ENCODE measurements at regions not wholly inside any gene's neighbourhood (a gene's known extent, or its start where the extent isn't known, plus 50 kb on each side); places are given as distances from the start of the nearest gene placed in this dataset.
"Not testable (repeated sequence)": the region's sequence is repeated elsewhere in the genome, so short reads cannot be mapped to it uniquely, and the experiment has no call there.

DNA sequence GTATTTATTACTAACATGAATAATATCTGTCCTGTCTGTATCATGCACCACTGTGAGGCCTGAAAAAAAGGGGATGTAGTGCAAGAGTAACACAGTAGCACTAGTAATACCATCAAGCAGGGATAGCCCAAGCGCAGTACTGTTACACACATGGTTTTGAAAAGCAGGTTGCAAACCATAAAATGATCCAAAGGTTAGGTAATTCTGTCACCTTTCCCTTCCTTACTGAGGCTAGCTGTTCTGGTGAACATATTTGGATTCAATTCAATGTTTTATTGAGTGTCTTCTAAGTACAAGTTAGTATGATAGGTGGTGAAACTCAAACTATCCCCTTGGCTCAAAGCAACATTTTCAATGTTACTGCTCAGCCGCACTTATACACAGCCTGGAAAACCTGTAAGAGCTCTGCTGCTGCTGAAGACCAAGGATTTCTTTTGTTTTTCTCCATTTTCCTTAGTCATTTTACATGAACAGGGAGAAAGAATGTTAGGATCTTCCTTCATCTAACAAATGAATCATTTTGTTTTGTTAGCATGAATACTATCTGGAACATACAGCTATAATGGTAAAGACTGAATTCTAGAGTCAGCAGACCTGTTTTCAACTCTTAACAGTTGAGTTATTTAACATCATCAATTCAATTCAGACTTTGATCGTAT is 102.5 kb upstream of the ITPRID2 start:
- no peak overlapping the region for H3K4me3 ChIP-seq (replicated peaks; ENCODE audit: low read depth, low read length)
- DNase-seq (ENCODE audit: low read depth): no peak
- TF ChIP-seq, protein P1, sequence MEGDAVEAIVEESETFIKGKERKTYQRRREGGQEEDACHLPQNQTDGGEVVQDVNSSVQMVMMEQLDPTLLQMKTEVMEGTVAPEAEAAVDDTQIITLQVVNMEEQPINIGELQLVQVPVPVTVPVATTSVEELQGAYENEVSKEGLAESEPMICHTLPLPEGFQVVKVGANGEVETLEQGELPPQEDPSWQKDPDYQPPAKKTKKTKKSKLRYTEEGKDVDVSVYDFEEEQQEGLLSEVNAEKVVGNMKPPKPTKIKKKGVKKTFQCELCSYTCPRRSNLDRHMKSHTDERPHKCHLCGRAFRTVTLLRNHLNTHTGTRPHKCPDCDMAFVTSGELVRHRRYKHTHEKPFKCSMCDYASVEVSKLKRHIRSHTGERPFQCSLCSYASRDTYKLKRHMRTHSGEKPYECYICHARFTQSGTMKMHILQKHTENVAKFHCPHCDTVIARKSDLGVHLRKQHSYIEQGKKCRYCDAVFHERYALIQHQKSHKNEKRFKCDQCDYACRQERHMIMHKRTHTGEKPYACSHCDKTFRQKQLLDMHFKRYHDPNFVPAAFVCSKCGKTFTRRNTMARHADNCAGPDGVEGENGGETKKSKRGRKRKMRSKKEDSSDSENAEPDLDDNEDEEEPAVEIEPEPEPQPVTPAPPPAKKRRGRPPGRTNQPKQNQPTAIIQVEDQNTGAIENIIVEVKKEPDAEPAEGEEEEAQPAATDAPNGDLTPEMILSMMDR (IDR thresholded peaks at IDR 0.05; ENCODE audit: low read length, missing control alignments): no peak

DNA sequence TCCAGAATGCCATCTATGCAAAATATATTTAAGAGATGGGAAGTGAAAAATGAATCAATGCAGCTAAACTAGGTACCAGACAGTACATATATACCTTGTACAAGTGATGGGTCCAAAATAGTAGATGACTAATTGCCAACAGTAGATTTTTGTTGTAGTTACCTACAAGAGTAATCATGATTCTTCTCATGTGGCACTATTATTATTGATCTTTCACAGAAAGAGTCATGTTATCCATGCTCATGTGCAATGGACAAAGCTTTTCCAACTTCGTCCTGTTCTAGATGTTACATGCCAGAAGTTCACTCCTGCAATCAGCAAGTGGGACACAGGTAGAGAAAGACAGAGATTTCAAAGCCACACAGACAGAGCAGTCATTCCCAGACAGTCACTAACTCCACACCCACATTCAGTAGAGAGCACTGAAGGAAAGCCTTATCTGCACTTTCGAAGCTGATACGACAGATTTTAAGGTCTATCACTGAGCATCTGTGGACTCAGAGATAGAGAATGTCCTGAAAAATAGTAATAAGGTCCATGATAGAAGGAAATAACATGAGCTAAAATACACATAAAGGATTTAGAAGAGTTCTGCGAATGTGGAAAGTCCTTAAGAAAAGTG is 101.6 kb upstream of the ITPRID2 start:
- TF ChIP-seq, protein P1 (IDR thresholded peaks at IDR 0.05; ENCODE audit: low read length, missing control alignments): no peak
- H3K4me3 ChIP-seq (replicated peaks; ENCODE audit: low read depth, low read length): no peak overlapping the region
- no peak for DNase-seq (ENCODE audit: low read depth)

DNA sequence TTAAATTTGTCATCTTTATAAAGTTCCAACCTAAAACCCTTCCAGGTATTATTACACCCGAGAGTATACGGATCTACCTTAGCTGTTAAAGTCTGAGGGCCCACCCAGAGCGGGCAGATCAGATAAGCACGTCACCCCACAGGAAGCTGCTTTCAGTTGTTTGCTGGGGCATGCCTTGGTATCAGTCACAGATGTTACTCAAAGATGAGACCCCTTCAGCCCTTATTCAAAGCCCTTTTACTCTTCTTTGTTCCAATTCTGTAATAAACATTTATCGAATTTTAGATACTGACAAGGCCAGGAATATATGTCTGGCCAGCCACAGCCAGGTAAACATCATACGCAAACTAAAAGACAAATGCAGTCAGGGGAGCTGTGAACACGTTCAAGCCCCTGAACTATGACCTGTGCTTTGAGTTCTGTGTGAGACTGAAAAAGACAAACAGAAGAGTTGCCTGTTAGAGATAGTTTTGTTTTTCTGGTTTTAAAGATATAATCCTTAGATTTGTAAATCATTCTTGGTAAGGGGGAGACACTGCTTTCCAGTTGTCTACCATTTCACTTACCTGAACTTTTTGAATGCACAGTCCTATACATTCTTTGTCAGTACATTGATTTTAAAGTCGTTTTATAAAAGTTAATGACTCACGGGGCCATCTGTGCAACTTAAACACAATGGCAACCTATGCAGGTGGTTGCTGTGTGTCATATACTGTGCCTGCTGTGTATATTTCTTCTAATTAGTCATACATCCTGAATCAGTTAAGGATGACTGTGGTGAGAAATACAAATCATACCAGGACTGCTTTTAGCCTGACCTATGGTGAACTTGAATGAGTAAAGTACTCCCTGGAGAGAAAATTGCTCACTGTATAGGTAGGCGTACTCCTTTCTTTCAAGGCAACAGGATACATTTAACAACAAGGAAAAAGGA is 100.5 kb upstream of the ITPRID2 start:
- TF ChIP-seq, protein P1 (IDR thresholded peaks at IDR 0.05; ENCODE audit: low read length, missing control alignments): no peak
- no peak overlapping the region for H3K4me3 ChIP-seq (replicated peaks; ENCODE audit: low read depth, low read length)
- peak; percentile 92 for DNase-seq (ENCODE audit: low read depth)

DNA sequence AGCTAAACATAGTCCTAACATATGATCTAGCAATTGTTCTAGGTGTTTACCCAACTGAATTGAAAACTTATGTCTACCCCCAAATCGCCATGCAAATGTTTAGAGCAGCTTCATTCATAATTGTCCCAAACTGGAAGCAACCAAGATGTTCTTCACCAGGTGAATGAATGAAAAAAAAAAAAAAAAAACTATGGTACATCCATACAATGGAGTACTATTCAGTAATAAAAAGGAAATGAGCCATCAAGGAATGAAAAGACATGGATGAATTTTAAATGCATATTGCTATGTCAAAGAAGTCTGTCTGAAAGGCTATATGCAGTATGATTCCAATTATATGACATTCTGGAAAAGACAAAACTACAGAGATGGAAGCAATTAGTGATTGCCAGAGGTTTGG is 98.6 kb upstream of the ITPRID2 start:
- H3K4me3 ChIP-seq (replicated peaks; ENCODE audit: low read depth, low read length): no peak overlapping the region
- TF ChIP-seq, protein P1 (IDR thresholded peaks at IDR 0.05; ENCODE audit: low read length, missing control alignments): no peak
- DNase-seq (ENCODE audit: low read depth): no peak

DNA sequence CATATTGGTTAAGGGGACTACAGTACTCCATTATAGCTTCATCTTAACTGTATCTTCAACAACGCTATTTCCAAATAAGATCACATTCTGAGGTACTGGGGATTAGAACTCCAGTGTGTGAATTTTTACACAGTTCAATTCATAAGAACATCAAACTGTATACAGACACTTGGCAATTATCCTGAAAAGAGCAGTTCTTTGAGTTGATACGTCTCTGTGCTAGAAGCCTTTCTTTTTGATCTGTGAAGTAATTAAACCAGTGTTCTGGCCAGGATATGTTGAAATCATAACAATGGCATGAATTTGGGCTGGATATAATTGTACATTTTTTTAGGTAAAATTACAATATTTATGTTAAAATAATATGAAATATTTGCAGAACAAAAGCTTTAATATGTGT is 93.5 kb upstream of the ITPRID2 start:
- DNase-seq (ENCODE audit: low read depth): peak; percentile 52
- no peak overlapping the region for H3K4me3 ChIP-seq (replicated peaks; ENCODE audit: low read depth, low read length)
- TF ChIP-seq, protein P1 (IDR thresholded peaks at IDR 0.05; ENCODE audit: low read length, missing control alignments): no peak

DNA sequence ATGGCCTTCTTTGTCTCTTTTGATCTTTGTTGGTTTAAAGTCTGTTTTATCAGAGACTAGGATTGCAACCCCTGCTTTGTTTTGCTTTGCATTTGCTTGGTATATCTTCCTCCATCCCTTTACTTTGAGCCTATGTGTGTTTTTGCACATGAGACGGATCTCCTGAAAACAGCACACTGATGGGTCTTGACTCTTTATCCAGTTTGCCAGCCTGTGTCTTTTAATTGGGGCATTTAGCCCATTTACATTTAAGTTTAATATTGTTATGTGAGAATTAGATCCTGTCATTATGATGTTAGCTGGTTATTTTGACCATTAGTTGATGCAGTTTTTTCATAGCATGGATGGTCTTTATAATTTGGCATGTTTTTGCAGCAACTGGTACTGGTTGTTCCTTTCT is 89.2 kb upstream of the ITPRID2 start:
- DNase-seq (ENCODE audit: low read depth); H3K4me3 ChIP-seq (replicated peaks; ENCODE audit: low read depth, low read length): not testable (repeated sequence)

DNA sequence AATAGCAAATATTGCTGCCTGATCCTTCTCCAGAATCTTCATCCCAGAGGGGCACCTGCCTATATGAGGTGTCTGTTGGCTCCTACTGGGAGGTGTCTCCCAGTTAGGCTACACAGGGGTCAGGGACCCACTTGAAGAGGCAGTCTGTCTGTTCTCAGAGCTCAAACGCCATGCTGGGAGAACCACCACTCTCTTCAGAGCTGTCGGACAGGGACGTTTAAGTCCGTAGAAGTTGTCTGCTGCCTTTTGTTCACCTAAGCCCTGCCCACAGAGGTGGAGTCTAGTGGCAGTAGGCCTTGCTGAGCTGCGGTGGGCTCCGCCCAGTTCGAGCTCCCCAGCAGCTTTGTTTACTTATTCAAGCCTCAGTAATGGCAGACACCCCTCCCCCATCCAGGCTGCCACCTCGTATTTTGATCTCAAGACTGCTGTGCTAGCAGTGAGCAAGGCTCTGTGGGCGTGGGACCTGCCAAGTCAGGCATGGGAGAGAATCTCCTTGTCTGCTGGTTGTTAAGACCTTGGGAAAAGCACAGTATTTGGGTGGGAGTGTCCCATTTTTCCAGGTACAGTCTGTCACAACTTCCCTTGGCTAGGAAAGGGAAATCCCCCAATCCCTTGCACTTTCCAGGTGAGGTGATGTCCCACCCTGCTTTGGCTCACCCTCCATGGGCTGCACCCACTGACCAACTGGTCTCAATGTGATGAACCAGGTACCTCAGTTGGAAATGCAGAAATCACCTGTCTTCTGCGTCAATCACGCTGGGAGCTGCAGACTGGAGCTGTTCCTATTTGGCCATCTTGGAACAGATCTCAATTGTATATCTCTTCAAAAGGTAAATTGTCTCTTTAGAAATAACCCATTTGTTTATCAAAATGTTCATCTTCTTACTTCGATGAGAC is 87.4 kb upstream of the ITPRID2 start:
- H3K4me3 ChIP-seq (replicated peaks; ENCODE audit: low read depth, low read length); DNase-seq (ENCODE audit: low read depth): not testable (repeated sequence)

Data from fibroblast of pulmonary artery (primary cell).